ENCODE measurements at regions not wholly inside any gene's neighbourhood (a gene's known extent, or its start where the extent isn't known, plus 50 kb on each side); places are given as distances from the start of the nearest gene placed in this dataset.

GRCh38 chr4:180823108-180823507, 1420.1 kb upstream of the TENM3 start:
- H3K27ac ChIP-seq (replicated peaks), result no peak overlapping the region
- TF ChIP-seq CTCF (IDR thresholded peaks at IDR 0.05; ENCODE audit: insufficient read depth, low read length) (no peak), SPI1 (IDR thresholded peaks at IDR 0.05; ENCODE audit: borderline replicate concordance, low read depth) (no peak), GABPA (IDR thresholded peaks at IDR 0.05; ENCODE audit: low read depth) (no peak), REST (IDR thresholded peaks at IDR 0.05; ENCODE audit: insufficient replicate concordance, low read depth) (no peak), POLR2AphosphoS5 (IDR thresholded peaks at IDR 0.05; ENCODE audit: low read depth) (no peak)
- DNase-seq (ENCODE audit: low read depth in 1 of 2, low spot score in 1 of 2), result no peak
- peaks cover 3% of the 10 kb centered on the region for H3K27me3 ChIP-seq (ENCODE audit: insufficient read depth, poor library complexity, severe bottlenecking)
- H3K4me3 ChIP-seq (replicated peaks; ENCODE audit: insufficient read depth, low read length), result no peak overlapping the region

- DNase-seq (ENCODE audit: low read depth in 1 of 2, low spot score in 1 of 2), result no peak
- H3K27ac ChIP-seq (replicated peaks), result no peak overlapping the region
- no peak overlapping the region for H3K4me3 ChIP-seq (replicated peaks; ENCODE audit: insufficient read depth, low read length)
- TF ChIP-seq REST (IDR thresholded peaks at IDR 0.05; ENCODE audit: insufficient replicate concordance, low read depth), result no peak
- TF ChIP-seq SPI1 (IDR thresholded peaks at IDR 0.05; ENCODE audit: borderline replicate concordance, low read depth), result no peak
- no peak for TF ChIP-seq POLR2AphosphoS5 (IDR thresholded peaks at IDR 0.05; ENCODE audit: low read depth)
- TF ChIP-seq CTCF (IDR thresholded peaks at IDR 0.05; ENCODE audit: insufficient read depth, low read length), result no peak
- no peak for TF ChIP-seq GABPA (IDR thresholded peaks at IDR 0.05; ENCODE audit: low read depth)
- no peaks in the 10 kb centered on the region for H3K27me3 ChIP-seq (ENCODE audit: insufficient read depth, poor library complexity, severe bottlenecking)
These were observed 1415.8 kb upstream of the TENM3 start for GRCh38 chr4:180827232-180828009.

- Histone ChIP-seq H3K27ac (replicated peaks) (no peak overlapping the region), H3K27me3 (ENCODE audit: insufficient read depth, poor library complexity, severe bottlenecking) (no peaks in the 10 kb centered on the region), H3K4me3 (replicated peaks; ENCODE audit: insufficient read depth, low read length) (no peak overlapping the region)
- peak; percentile 30 for TF ChIP-seq CTCF (IDR thresholded peaks at IDR 0.05; ENCODE audit: insufficient read depth, low read length)
- TF ChIP-seq GABPA (IDR thresholded peaks at IDR 0.05; ENCODE audit: low read depth), result no peak
- DNase-seq (ENCODE audit: low read depth in 1 of 2, low spot score in 1 of 2), result no peak
These were observed 1414.7 kb upstream of the TENM3 start for GRCh38 chr4:180828455-180829018.

Data from HL-60 (cell line).